ENCODE measurements at regions not wholly inside any gene's neighbourhood (a gene's known extent, or its start where the extent isn't known, plus 50 kb on each side); places are given as distances from the start of the nearest gene placed in this dataset.

GRCh38 chrX:95675794-95676193 lies 1008.8 kb upstream of the DIAPH2 start:
- peak; percentile 17 for DNase-seq (ENCODE audit: low read depth)
- H3K4me3 ChIP-seq (ENCODE audit: low read depth, low read length) = no peak overlapping the region
- TF ChIP-seq CTCF (IDR thresholded peaks at IDR 0.05; ENCODE audit: insufficient read depth, low read length) = no peak

- no peak for DNase-seq (ENCODE audit: low read depth)
- no peak for TF ChIP-seq CTCF (IDR thresholded peaks at IDR 0.05; ENCODE audit: insufficient read depth, low read length)
- no peak overlapping the region for H3K4me3 ChIP-seq (ENCODE audit: low read depth, low read length)
Measured at GRCh38 chrX:95678679-95679078, 1006.0 kb upstream of the DIAPH2 start.

- DNase-seq (ENCODE audit: low read depth) = no peak
- no peak for TF ChIP-seq CTCF (IDR thresholded peaks at IDR 0.05; ENCODE audit: insufficient read depth, low read length)
Measured at GRCh38 chrX:95693365-95693764, 991.3 kb upstream of the DIAPH2 start.

GRCh38 chrX:95703696-95704095 lies 980.9 kb upstream of the DIAPH2 start:
- DNase-seq (ENCODE audit: low read depth) = peak; percentile 37
- no peak for TF ChIP-seq CTCF (IDR thresholded peaks at IDR 0.05; ENCODE audit: insufficient read depth, low read length)
- no peak overlapping the region for H3K4me3 ChIP-seq (ENCODE audit: low read depth, low read length)

More at GRCh38 chrX:95693365-95693764, 991.3 kb upstream of the DIAPH2 start:
- no peak overlapping the region for H3K4me3 ChIP-seq (ENCODE audit: low read depth, low read length)

- TF ChIP-seq CTCF (IDR thresholded peaks at IDR 0.05; ENCODE audit: insufficient read depth, low read length) = no peak
- no peak overlapping the region for H3K4me3 ChIP-seq (ENCODE audit: low read depth, low read length)
- DNase-seq (ENCODE audit: low read depth) = no peak
Measured at GRCh38 chrX:95716841-95717240, 967.8 kb upstream of the DIAPH2 start.

GRCh38 chrX:95718746-95719145 lies 965.9 kb upstream of the DIAPH2 start:
- DNase-seq (ENCODE audit: low read depth) = no peak
- no peak overlapping the region for H3K4me3 ChIP-seq (ENCODE audit: low read depth, low read length)
- no peak for TF ChIP-seq CTCF (IDR thresholded peaks at IDR 0.05; ENCODE audit: insufficient read depth, low read length)

- H3K4me3 ChIP-seq (ENCODE audit: low read depth, low read length) = no peak overlapping the region
Measured at GRCh38 chrX:95721011-95721410, 963.6 kb upstream of the DIAPH2 start.

More at GRCh38 chrX:95721011-95721410, 963.6 kb upstream of the DIAPH2 start:
- no peak for TF ChIP-seq CTCF (IDR thresholded peaks at IDR 0.05; ENCODE audit: insufficient read depth, low read length)
- no peak for DNase-seq (ENCODE audit: low read depth)

Data from fibroblast of the aortic adventitia (primary cell).